ENCODE measurements at regions not wholly inside any gene's neighbourhood (a gene's known extent, or its start where the extent isn't known, plus 50 kb on each side); places are given as distances from the start of the nearest gene placed in this dataset.

GRCh38 chr4:126144543-126145237, 829.9 kb downstream of the FAT4 start:
- TF ChIP-seq POLR2AphosphoS5 (IDR thresholded peaks at IDR 0.05; ENCODE audit: insufficient read depth in 1 of 2, low read depth in 1 of 2) (no peak), CTCF (IDR thresholded peaks at IDR 0.05) (no peak), POLR2A (IDR thresholded peaks at IDR 0.05) (no peak)
